HCT116 (cell line): ENCODE measurements at regions not wholly inside any gene's neighbourhood (a gene's known extent, or its start where the extent isn't known, plus 50 kb on each side); places are given as distances from the start of the nearest gene placed in this dataset.

Source experiments
- CBX3 ChIP-seq: IDR thresholded peaks from 2 replicates; pipeline ENCODE4 v1.6.1; 2012; ENCODE audit warnings: low read depth
- EGR1 ChIP-seq: IDR thresholded peaks from 2 replicates; pipeline ENCODE4 v1.6.1; 2012; ENCODE audit warnings: low read depth
- EZH2phosphoT487 ChIP-seq: fragments of 200-600 bp; IDR thresholded peaks from 2 replicates; pipeline ENCODE4 v1.6.1; 2018; ENCODE audit warnings: antibody characterized with exemption, borderline replicate concordance
- JUND ChIP-seq: IDR thresholded peaks from 2 replicates; pipeline ENCODE4 v1.6.1; 2012
- POLR2A ChIP-seq: IDR thresholded peaks from 2 replicates; pipeline ENCODE4 v1.7.0; 2011; ENCODE audit warnings: borderline replicate concordance; ENCODE audit not compliant: insufficient read depth, insufficient read length; ENCODE audit errors: extremely low read depth
- POLR2AphosphoS5 ChIP-seq: IDR thresholded peaks from 2 replicates; pipeline ENCODE4 v1.6.1; 2011; ENCODE audit warnings: mild to moderate bottlenecking, low read depth, low read length, moderate library complexity
- RAD21 ChIP-seq: IDR thresholded peaks from 2 replicates; pipeline ENCODE4 v1.6.1; 2012; ENCODE audit warnings: low read depth, mild to moderate bottlenecking
- SIN3A ChIP-seq: IDR thresholded peaks from 2 replicates; pipeline ENCODE4 v1.6.1; 2012; ENCODE audit warnings: low read depth
- SRF ChIP-seq: IDR thresholded peaks from 2 replicates; pipeline ENCODE4 v1.6.1; 2012; ENCODE audit warnings: low read depth
- YY1 ChIP-seq: IDR thresholded peaks from 2 replicates; pipeline ENCODE4 v1.6.1; 2011; ENCODE audit warnings: low read length, low read depth, moderate library complexity, mild to moderate bottlenecking; ENCODE audit not compliant: insufficient replicate concordance; ENCODE audit errors: extremely low read depth
- ZBTB33 ChIP-seq: IDR thresholded peaks from 2 replicates; pipeline ENCODE4 v1.6.1; 2011; ENCODE audit warnings: mild to moderate bottlenecking, low read length, moderate library complexity; ENCODE audit not compliant: insufficient replicate concordance; ENCODE audit errors: extremely low read depth
- TF ChIP-seq, protein P1 (sequence below), 3 experiments: fragments of 200-600 bp in 1 of 3; sonication (generic) in 1 of 3; IDR thresholded peaks in 2 of 3; conservative IDR thresholded peaks in 1 of 3; 2 replicates each; pipeline ENCODE4 v1.5.1; 2012 to 2017; ENCODE audit warnings: low read depth in 2 of 3, low read length in 2 of 3, antibody characterized with exemption in 1 of 3, borderline replicate concordance in 1 of 3, control low read depth in 1 of 3, mild to moderate bottlenecking in 1 of 3, mixed read lengths in 1 of 3, mixed run types in 1 of 3, moderate library complexity in 1 of 3; ENCODE audit not compliant: insufficient read depth in 1 of 3

- no peak for TF ChIP-seq EZH2phosphoT487
- TF ChIP-seq, protein P1, sequence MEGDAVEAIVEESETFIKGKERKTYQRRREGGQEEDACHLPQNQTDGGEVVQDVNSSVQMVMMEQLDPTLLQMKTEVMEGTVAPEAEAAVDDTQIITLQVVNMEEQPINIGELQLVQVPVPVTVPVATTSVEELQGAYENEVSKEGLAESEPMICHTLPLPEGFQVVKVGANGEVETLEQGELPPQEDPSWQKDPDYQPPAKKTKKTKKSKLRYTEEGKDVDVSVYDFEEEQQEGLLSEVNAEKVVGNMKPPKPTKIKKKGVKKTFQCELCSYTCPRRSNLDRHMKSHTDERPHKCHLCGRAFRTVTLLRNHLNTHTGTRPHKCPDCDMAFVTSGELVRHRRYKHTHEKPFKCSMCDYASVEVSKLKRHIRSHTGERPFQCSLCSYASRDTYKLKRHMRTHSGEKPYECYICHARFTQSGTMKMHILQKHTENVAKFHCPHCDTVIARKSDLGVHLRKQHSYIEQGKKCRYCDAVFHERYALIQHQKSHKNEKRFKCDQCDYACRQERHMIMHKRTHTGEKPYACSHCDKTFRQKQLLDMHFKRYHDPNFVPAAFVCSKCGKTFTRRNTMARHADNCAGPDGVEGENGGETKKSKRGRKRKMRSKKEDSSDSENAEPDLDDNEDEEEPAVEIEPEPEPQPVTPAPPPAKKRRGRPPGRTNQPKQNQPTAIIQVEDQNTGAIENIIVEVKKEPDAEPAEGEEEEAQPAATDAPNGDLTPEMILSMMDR (IDR thresholded peaks at IDR 0.05 in 2 of 3, conservative IDR thresholded peaks at IDR 0.05 in 1 of 3; ENCODE audit: borderline replicate concordance in 1 of 3, insufficient read depth in 1 of 3, low read depth in 2 of 3, low read length in 2 of 3): no peak
- no peak for TF ChIP-seq RAD21
- no peak for TF ChIP-seq YY1
- TF ChIP-seq POLR2AphosphoS5: no peak
- no peak for TF ChIP-seq CBX3
- TF ChIP-seq POLR2A: no peak
- TF ChIP-seq ZBTB33: no peak
- no peak for TF ChIP-seq EGR1
- no peak for TF ChIP-seq SRF
- TF ChIP-seq SIN3A: no peak
- TF ChIP-seq JUND: no peak
These were observed 60.3 kb downstream of the XCL1 start for GRCh38 chr1:168636642-168637111.
